ENCODE measurements at regions not wholly inside any gene's neighbourhood (a gene's known extent, or its start where the extent isn't known, plus 50 kb on each side); places are given as distances from the start of the nearest gene placed in this dataset.
"Not testable (repeated sequence)": the region's sequence is repeated elsewhere in the genome, so short reads cannot be mapped to it uniquely, and the experiment has no call there.

- ATAC-seq; FAIRE-seq; H3K4me2 ChIP-seq; H3K4me3 ChIP-seq; POLR2A ChIA-PET; H3K27ac ChIP-seq; DNase-seq (ENCODE audit: low read depth in 1 of 2, low spot score in 1 of 2); CTCF ChIA-PET; H3K4me1 ChIP-seq; H3K9me3 ChIP-seq: not testable (repeated sequence)
- whole genome bisulfite sequencing (ENCODE audit: missing lambda C conversion rate) = 0% methylated on average over 2 of the region's 2 CpGs
- peak; percentile 9 for TF ChIP-seq MAFK (IDR thresholded peaks at IDR 0.05; ENCODE audit: partially characterized antibody)
Measured at GRCh38 chr11:50330723-50331122, 298.0 kb downstream of the OR4C45 start.

- POLR2A ChIA-PET = no interaction called here
- DNase-seq (ENCODE audit: low read depth in 1 of 2, low spot score in 1 of 2) = no peak
- Histone ChIP-seq H3K4me2 (no peak overlapping the region), H3K4me3 (no peak overlapping the region), H3K9me3 (no peaks in the 10 kb centered on the region; the same call in 2 of the 3 replicates), H3K4me1 (no peaks in the 10 kb centered on the region), H3K27ac (no peak overlapping the region)
- no peak for ATAC-seq
- CTCF ChIA-PET = no interaction called here
- no peak for FAIRE-seq
- WGBS (ENCODE audit: missing lambda C conversion rate) = 3% methylated on average over 4 of the region's 4 CpGs
- no peak for TF ChIP-seq JUNB (IDR thresholded peaks at IDR 0.05)
- TF ChIP-seq RNF2 (IDR thresholded peaks at IDR 0.05; ENCODE audit: borderline replicate concordance, low read depth) = no peak
- TF ChIP-seq BCL3 (IDR thresholded peaks at IDR 0.05) = no peak
- no peak for TF ChIP-seq HMGXB4 (CRISPR knock-in tag; IDR thresholded peaks at IDR 0.05; ENCODE audit: borderline replicate concordance)
- TF ChIP-seq FOXS1 (CRISPR knock-in tag; IDR thresholded peaks at IDR 0.05) = no peak
- no peak for TF ChIP-seq SREBF2 (IDR thresholded peaks at IDR 0.05)
- no peak for TF ChIP-seq ZC3H11A (IDR thresholded peaks at IDR 0.05)
- TF ChIP-seq CBX2 (IDR thresholded peaks at IDR 0.05; ENCODE audit: borderline replicate concordance, low read depth) = no peak
- TF ChIP-seq NFE2L2 (conservative IDR thresholded peaks at IDR 0.05; ENCODE audit: low read length) = no peak
- TF ChIP-seq CHD2 (IDR thresholded peaks at IDR 0.05; ENCODE audit: low read length, partially characterized antibody) = no peak
- TF ChIP-seq USF2 (IDR thresholded peaks at IDR 0.05) = no peak
- no peak for TF ChIP-seq HOXB13 (CRISPR knock-in tag; IDR thresholded peaks at IDR 0.05; ENCODE audit: low read depth)
- no peak for TF ChIP-seq PHF8 (IDR thresholded peaks at IDR 0.05; ENCODE audit: borderline replicate concordance, low read depth)
Measured at GRCh38 chr11:50333861-50334260, 301.2 kb downstream of the OR4C45 start.

- POLR2A ChIA-PET; FAIRE-seq; DNase-seq (ENCODE audit: low read depth in 1 of 2, low spot score in 1 of 2); CTCF ChIA-PET; H3K4me1 ChIP-seq; H3K4me2 ChIP-seq; H3K27ac ChIP-seq; H3K4me3 ChIP-seq; ATAC-seq; H3K9me3 ChIP-seq: not testable (repeated sequence)
- WGBS (ENCODE audit: missing lambda C conversion rate) = 0% methylated on average over 1 of the region's 1 CpG
Measured at GRCh38 chr11:50337432-50337831, 304.8 kb downstream of the OR4C45 start.

GRCh38 chr11:50348018-50348417 is 315.3 kb downstream of the OR4C45 start:
- no CpG with 5 or more reads among the region's 3 CpGs for WGBS (ENCODE audit: missing lambda C conversion rate)
- H3K4me3 ChIP-seq; DNase-seq (ENCODE audit: low read depth in 1 of 2, low spot score in 1 of 2); ATAC-seq; H3K4me2 ChIP-seq; H3K27ac ChIP-seq; H3K4me1 ChIP-seq; CTCF ChIA-PET; FAIRE-seq; POLR2A ChIA-PET; H3K9me3 ChIP-seq: not testable (repeated sequence)

Measured in A549 (cell line).